Mucosa of descending colon (tissue), 3 donors: ENCODE measurements at regions not wholly inside any gene's neighbourhood (a gene's known extent, or its start where the extent isn't known, plus 50 kb on each side); places are given as distances from the start of the nearest gene placed in this dataset.

ENCODE experiments used
- ATAC-seq: fragments of 200-7000 bp; cut with Tn5 transposase; one replicate; pipeline ENCODE4 v1.9.1; 2020; ENCODE audit warnings: mild to moderate bottlenecking, moderate library complexity
- DNase-seq, 3 donors: peaks; one replicate each; pipeline ENCODE4 v3.0.0-alpha.2; 2020
- H3K36me3 ChIP-seq: fragments of 200-600 bp; one replicate; pipeline ENCODE4 v1.8.0; 2021; ENCODE audit warnings: low read depth, mild to moderate bottlenecking
- H3K4me1 ChIP-seq: fragments of 200-600 bp; one replicate; pipeline ENCODE4 v1.8.0; 2021; ENCODE audit warnings: low read depth, mild to moderate bottlenecking
- H3K4me3 ChIP-seq: fragments of 200-600 bp; one replicate; pipeline ENCODE4 v1.8.0; 2021; ENCODE audit warnings: mild to moderate bottlenecking
- H3K9me3 ChIP-seq: fragments of 200-600 bp; one replicate; pipeline ENCODE4 v1.8.0; 2021; ENCODE audit warnings: mild to moderate bottlenecking
- CTCF ChIP-seq: fragments of 200-600 bp; IDR thresholded peaks from one replicate; pipeline ENCODE4 v1.8.0; 2022; ENCODE audit warnings: antibody characterized with exemption, mild to moderate bottlenecking
- intact Hi-C, 2 donors: fragments of 100-400 bp; cut with DNase I in 1 of 2; cut with micrococcal nuclease in 1 of 2; formaldehyde crosslinking; loops; one replicate each; pipeline versions ENCODE4 v1.11.0 to v1.11.1; 2022; cut with DNase I, micrococcal nuclease
- donor health status: DM: no; HTN: no; CAD: no; lungs with moderate emphysema.
- donor health status: DM: no; HTN: no; CAD: no.
- donor health status: DM: no; HTN: yes; CAD: no.

GRCh38 chr15:95269242-95270183, 1038.2 kb downstream of the MCTP2 start:
- Histone ChIP-seq H3K36me3 (no peaks in the 10 kb centered on the region), H3K9me3 (no peaks in the 10 kb centered on the region), H3K4me3 (no peak overlapping the region), H3K4me1 (no peaks in the 10 kb centered on the region)
- intact Hi-C loops, result loop anchor here in 1 of 2 donors (10.0 kb wide), 1 partner anchor 1075 kb away; no protein-coding TSS in a partner anchor
- TF ChIP-seq CTCF, result no peak
- ATAC-seq (no peak), DNase-seq (no peak)

GRCh38 chr15:95274101-95274500, 1042.7 kb downstream of the MCTP2 start:
- Histone ChIP-seq H3K36me3 (no peaks in the 10 kb centered on the region), H3K4me1 (no peaks in the 10 kb centered on the region), H3K4me3 (no peak overlapping the region), H3K9me3 (no peaks in the 10 kb centered on the region)
- TF ChIP-seq CTCF, result no peak
- intact Hi-C loops, result no loop called here
- ATAC-seq, result no peak
- DNase-seq, result no peak

GRCh38 chr15:95277266-95277665, 1045.9 kb downstream of the MCTP2 start:
- TF ChIP-seq CTCF, result no peak

GRCh38 chr15:95278532-95279245, 1047.3 kb downstream of the MCTP2 start:
- no peak for TF ChIP-seq CTCF
- H3K36me3 ChIP-seq, result no peaks in the 10 kb centered on the region

More at GRCh38 chr15:95277266-95277665, 1045.9 kb downstream of the MCTP2 start:
- intact Hi-C loops, result no loop called here
- Histone ChIP-seq H3K9me3 (no peaks in the 10 kb centered on the region), H3K4me1 (no peaks in the 10 kb centered on the region), H3K36me3 (no peaks in the 10 kb centered on the region), H3K4me3 (no peak overlapping the region)
- ATAC-seq, result no peak
- no peak for DNase-seq

GRCh38 chr15:95279277-95280019, 1048.1 kb downstream of the MCTP2 start:
- no peak overlapping the region for H3K4me3 ChIP-seq
- H3K4me1 ChIP-seq, result no peaks in the 10 kb centered on the region
- no peak for TF ChIP-seq CTCF
- ATAC-seq (no peak), DNase-seq (no peak)
- no peaks in the 10 kb centered on the region for H3K36me3 ChIP-seq
- H3K9me3 ChIP-seq, result no peaks in the 10 kb centered on the region
- intact Hi-C loops, result no loop called here

More at GRCh38 chr15:95278532-95279245, 1047.3 kb downstream of the MCTP2 start:
- Histone ChIP-seq H3K9me3 (no peaks in the 10 kb centered on the region), H3K4me3 (no peak overlapping the region), H3K4me1 (no peaks in the 10 kb centered on the region)
- DNase-seq, result no peak
- ATAC-seq, result no peak
- intact Hi-C loops, result no loop called here
